Fibroblast of upper back skin (primary cell): ENCODE measurements at regions not wholly inside any gene's neighbourhood (a gene's known extent, or its start where the extent isn't known, plus 50 kb on each side); places are given as distances from the start of the nearest gene placed in this dataset.
A peak's percentile ranks its signal among the peaks of the same experiment; 100 is the strongest.

Source experiments
- DNase-seq: peaks from one replicate; pipeline ENCODE4 v3.0.0-alpha.2; 2013

GRCh38 chr3:106719583-106719982 is 657.7 kb upstream of the CCDC54 start:
- DNase-seq: no peak

- no peak for DNase-seq
Measured at GRCh38 chr3:106720510-106720909, 656.7 kb upstream of the CCDC54 start.

- no peak for DNase-seq
Measured at GRCh38 chr3:106725566-106725965, 651.7 kb upstream of the CCDC54 start.

GRCh38 chr3:106728315-106729098 is 648.7 kb upstream of the CCDC54 start:
- peak; percentile 100 for DNase-seq

- peak; percentile 46 for DNase-seq
Measured at GRCh38 chr3:106729481-106729880, 647.8 kb upstream of the CCDC54 start.

- DNase-seq: no peak
Measured at GRCh38 chr3:106731230-106731629, 646.0 kb upstream of the CCDC54 start.

- DNase-seq: no peak
Measured at GRCh38 chr3:106734712-106735111, 642.5 kb upstream of the CCDC54 start.

GRCh38 chr3:106737265-106737664 is 640.0 kb upstream of the CCDC54 start:
- no peak for DNase-seq

- DNase-seq: peak; percentile 66
Measured at GRCh38 chr3:106740116-106740515, 637.1 kb upstream of the CCDC54 start.

GRCh38 chr3:106745344-106746168 is 631.7 kb upstream of the CCDC54 start:
- DNase-seq: peak; percentile 74

GRCh38 chr3:106746286-106746685 is 631.0 kb upstream of the CCDC54 start:
- DNase-seq: no peak

GRCh38 chr3:106748472-106749262 is 628.6 kb upstream of the CCDC54 start:
- no peak for DNase-seq

GRCh38 chr3:106750092-106750491 is 627.1 kb upstream of the CCDC54 start:
- DNase-seq: no peak

GRCh38 chr3:106755336-106755735 is 621.9 kb upstream of the CCDC54 start:
- no peak for DNase-seq

GRCh38 chr3:106756901-106757300 is 620.3 kb upstream of the CCDC54 start:
- DNase-seq: no peak

GRCh38 chr3:106758459-106758858 is 618.8 kb upstream of the CCDC54 start:
- DNase-seq: peak; percentile 27

- DNase-seq: peak; percentile 79
Measured at GRCh38 chr3:106759731-106760130, 617.5 kb upstream of the CCDC54 start.

GRCh38 chr3:106765342-106765741 is 611.9 kb upstream of the CCDC54 start:
- peak; percentile 52 for DNase-seq

- DNase-seq: no peak
Measured at GRCh38 chr3:106768941-106769480, 608.2 kb upstream of the CCDC54 start.

GRCh38 chr3:106773795-106774194 is 603.4 kb upstream of the CCDC54 start:
- DNase-seq: no peak

GRCh38 chr3:106783231-106783630 is 594.0 kb upstream of the CCDC54 start:
- DNase-seq: no peak

- no peak for DNase-seq
Measured at GRCh38 chr3:106789276-106789675, 588.0 kb upstream of the CCDC54 start.

- no peak for DNase-seq
Measured at GRCh38 chr3:106792716-106793115, 584.5 kb upstream of the CCDC54 start.
